ENCODE measurements at regions not wholly inside any gene's neighbourhood (a gene's known extent, or its start where the extent isn't known, plus 50 kb on each side); places are given as distances from the start of the nearest gene placed in this dataset.
"Not testable (repeated sequence)": the region's sequence is repeated elsewhere in the genome, so short reads cannot be mapped to it uniquely, and the experiment has no call there.

- TF ChIP-seq CTCF (IDR thresholded peaks at IDR 0.05; ENCODE audit: low read depth, low read length); POLR2A (IDR thresholded peaks at IDR 0.05; ENCODE audit: extremely low read depth, insufficient read length); MYC (IDR thresholded peaks at IDR 0.05; ENCODE audit: low read depth, low read length); MAX (IDR thresholded peaks at IDR 0.05; ENCODE audit: low read depth, low read length): not testable (repeated sequence)
Measured at GRCh38 chr9:65396601-65397000, 111.6 kb upstream of the FOXD4L5 start.

Measured in NB4 (cell line).